PC-3 (cell line): ENCODE measurements at regions not wholly inside any gene's neighbourhood (a gene's known extent, or its start where the extent isn't known, plus 50 kb on each side); places are given as distances from the start of the nearest gene placed in this dataset.

Source experiments
- ATAC-seq: fragments of 200-7000 bp; cut with Tn5 transposase; 2 replicates; pipeline ENCODE4 v1.9.1; 2020; ENCODE audit warnings: mild to moderate bottlenecking, moderate library complexity
- BruUV-seq: library from RNA; stranded (reverse); fragments of 400-500 nt; replicated peaks from 2 replicates; lab custom pipeline; 2021; lab: Mats Ljungman, UMichigan
- CTCF ChIA-PET: fragments of 300-600 bp; sonication (Branson Sonifier 250); formaldehyde crosslinking; loops from one replicate; lab custom pipeline; 2022; ENCODE audit warnings: antibody characterized with exemption; lab: Charles Lee
- POLR2A ChIA-PET: fragments of 300-600 bp; sonication (Branson Sonifier 250); formaldehyde crosslinking; loops from one replicate; lab custom pipeline; 2022; ENCODE audit warnings: antibody characterized with exemption; ENCODE audit not compliant: unreplicated experiment; lab: Charles Lee
- DNase-seq: peaks from one replicate; pipeline ENCODE4 v3.0.0-alpha.2; 2015
- H2AFZ ChIP-seq: fragments of 300-600 bp; sonication (generic); 2 replicates; pipeline ENCODE4 v1.6.0; 2016; ENCODE audit warnings: antibody characterized with exemption, low read length
- H3F3A ChIP-seq: fragments of 300-600 bp; sonication (generic); one replicate; pipeline ENCODE4 v1.6.0; 2017; ENCODE audit warnings: antibody characterized with exemption, low read length, control low read depth, mild to moderate bottlenecking; ENCODE audit not compliant: unreplicated experiment
- H3K27ac ChIP-seq: fragments of 300-600 bp; sonication (generic); 2 replicates; pipeline ENCODE4 v1.5.1; 2016; ENCODE audit warnings: mild to moderate bottlenecking, low read length
- H3K27me3 ChIP-seq: fragments of 300-600 bp; sonication (generic); 2 replicates; pipeline ENCODE4 v1.6.1; 2016; ENCODE audit warnings: low read length, mixed read lengths
- H3K36me3 ChIP-seq: fragments of 300-600 bp; sonication (generic); 2 replicates; pipeline ENCODE4 v1.6.1; 2016; ENCODE audit warnings: low read depth, mixed run types, low read length, mixed read lengths
- H3K4me1 ChIP-seq: fragments of 300-600 bp; sonication (generic); 2 replicates; pipeline ENCODE4 v1.5.1; 2016; ENCODE audit warnings: low read length; ENCODE audit not compliant: insufficient read depth
- H3K4me2 ChIP-seq: fragments of 300-600 bp; sonication (generic); 2 replicates; pipeline ENCODE4 v1.6.0; 2016; ENCODE audit warnings: low read length
- H3K4me3 ChIP-seq: fragments of 300-600 bp; sonication (generic); 2 replicates; pipeline ENCODE4 v1.5.1; 2016; ENCODE audit warnings: mild to moderate bottlenecking, low read length, mixed read lengths
- H3K79me2 ChIP-seq: fragments of 300-600 bp; sonication (generic); 2 replicates; pipeline ENCODE4 v1.6.1; 2017; ENCODE audit warnings: low read length, mixed read lengths
- H3K9ac ChIP-seq: fragments of 300-600 bp; sonication (generic); 2 replicates; pipeline ENCODE4 v1.6.0; 2016; ENCODE audit warnings: mild to moderate bottlenecking, low read length
- H3K9me2 ChIP-seq: fragments of 300-600 bp; sonication (generic); replicated peaks from 2 replicates; pipeline ENCODE4 v1.6.1; 2016; ENCODE audit warnings: mixed run types, low read length, mixed read lengths
- H3K9me3 ChIP-seq: fragments of 300-600 bp; sonication (generic); 2 replicates; pipeline ENCODE4 v1.6.1; 2016; ENCODE audit warnings: low read length, mixed read lengths
- H4K20me1 ChIP-seq: fragments of 300-600 bp; sonication (generic); 2 replicates; pipeline ENCODE4 v1.6.1; 2016; ENCODE audit warnings: low read length, mixed read lengths
- EZH2 ChIP-seq: fragments of 300-600 bp; sonication (generic); IDR thresholded peaks from one replicate; pipeline ENCODE4 v1.6.1; 2017; ENCODE audit warnings: antibody characterized with exemption, mild to moderate bottlenecking, low read length; ENCODE audit not compliant: unreplicated experiment
- EZH2phosphoT487 ChIP-seq: fragments of 300-600 bp; sonication (generic); IDR thresholded peaks from 2 replicates; pipeline ENCODE4 v1.6.1; 2018; ENCODE audit warnings: mild to moderate bottlenecking, antibody characterized with exemption, low read length, borderline replicate concordance
- intact Hi-C: fragments of 100-400 bp; cut with micrococcal nuclease; formaldehyde crosslinking; loops from 2 replicates; pipeline ENCODE4 v1.9.0; 2023
- TF ChIP-seq, protein P1 (sequence below): fragments of 300-600 bp; sonication (generic); conservative IDR thresholded peaks from 2 replicates; pipeline ENCODE4 v1.5.1; 2017; ENCODE audit warnings: antibody characterized with exemption, low read depth, mild to moderate bottlenecking, low read length

DNA sequence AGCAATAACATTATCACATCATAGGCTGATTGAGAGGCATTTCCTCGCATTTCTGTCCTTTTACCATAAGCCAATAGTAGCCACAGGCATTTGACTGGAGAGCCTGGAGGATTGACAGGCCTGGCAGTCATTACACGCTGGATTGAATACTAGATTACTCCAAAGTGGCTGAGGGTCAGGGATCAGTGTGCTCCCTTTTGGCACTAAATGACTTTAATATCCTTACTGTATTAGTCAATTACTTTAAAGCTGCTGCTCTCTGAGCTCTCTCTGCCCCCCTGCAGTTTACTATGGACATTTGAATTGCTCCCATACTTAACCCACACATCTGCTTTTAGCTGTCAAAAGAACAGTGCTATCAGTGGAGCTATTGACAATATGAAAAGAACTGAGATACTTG lies 302.0 kb downstream of the TFEC start:
- Histone ChIP-seq H4K20me1 (no peaks in the 10 kb centered on the region), H3K79me2 (no peaks in the 10 kb centered on the region), H3K9me2 (no peaks in the 10 kb centered on the region), H3K9ac (no peak overlapping the region), H3K9me3 (no peaks in the 10 kb centered on the region), H2AFZ (no peak overlapping the region), H3K36me3 (no peaks in the 10 kb centered on the region), H3K4me2 (no peak overlapping the region), H3F3A (no peaks in the 10 kb centered on the region), H3K27ac (no peak overlapping the region), H3K4me3 (no peak overlapping the region), H3K27me3 (peaks cover 54% of the 10 kb centered on the region), H3K4me1 (no peaks in the 10 kb centered on the region)
- POLR2A ChIA-PET, result no interaction called here
- BruUV-seq, result no TSS peak
- CTCF ChIA-PET, result no interaction called here
- no peak for TF ChIP-seq EZH2
- TF ChIP-seq EZH2phosphoT487, result no peak
- TF ChIP-seq, protein P1, sequence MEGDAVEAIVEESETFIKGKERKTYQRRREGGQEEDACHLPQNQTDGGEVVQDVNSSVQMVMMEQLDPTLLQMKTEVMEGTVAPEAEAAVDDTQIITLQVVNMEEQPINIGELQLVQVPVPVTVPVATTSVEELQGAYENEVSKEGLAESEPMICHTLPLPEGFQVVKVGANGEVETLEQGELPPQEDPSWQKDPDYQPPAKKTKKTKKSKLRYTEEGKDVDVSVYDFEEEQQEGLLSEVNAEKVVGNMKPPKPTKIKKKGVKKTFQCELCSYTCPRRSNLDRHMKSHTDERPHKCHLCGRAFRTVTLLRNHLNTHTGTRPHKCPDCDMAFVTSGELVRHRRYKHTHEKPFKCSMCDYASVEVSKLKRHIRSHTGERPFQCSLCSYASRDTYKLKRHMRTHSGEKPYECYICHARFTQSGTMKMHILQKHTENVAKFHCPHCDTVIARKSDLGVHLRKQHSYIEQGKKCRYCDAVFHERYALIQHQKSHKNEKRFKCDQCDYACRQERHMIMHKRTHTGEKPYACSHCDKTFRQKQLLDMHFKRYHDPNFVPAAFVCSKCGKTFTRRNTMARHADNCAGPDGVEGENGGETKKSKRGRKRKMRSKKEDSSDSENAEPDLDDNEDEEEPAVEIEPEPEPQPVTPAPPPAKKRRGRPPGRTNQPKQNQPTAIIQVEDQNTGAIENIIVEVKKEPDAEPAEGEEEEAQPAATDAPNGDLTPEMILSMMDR, result no peak
- intact Hi-C loops, result no loop called here
- ATAC-seq, result no peak
- no peak for DNase-seq

DNA sequence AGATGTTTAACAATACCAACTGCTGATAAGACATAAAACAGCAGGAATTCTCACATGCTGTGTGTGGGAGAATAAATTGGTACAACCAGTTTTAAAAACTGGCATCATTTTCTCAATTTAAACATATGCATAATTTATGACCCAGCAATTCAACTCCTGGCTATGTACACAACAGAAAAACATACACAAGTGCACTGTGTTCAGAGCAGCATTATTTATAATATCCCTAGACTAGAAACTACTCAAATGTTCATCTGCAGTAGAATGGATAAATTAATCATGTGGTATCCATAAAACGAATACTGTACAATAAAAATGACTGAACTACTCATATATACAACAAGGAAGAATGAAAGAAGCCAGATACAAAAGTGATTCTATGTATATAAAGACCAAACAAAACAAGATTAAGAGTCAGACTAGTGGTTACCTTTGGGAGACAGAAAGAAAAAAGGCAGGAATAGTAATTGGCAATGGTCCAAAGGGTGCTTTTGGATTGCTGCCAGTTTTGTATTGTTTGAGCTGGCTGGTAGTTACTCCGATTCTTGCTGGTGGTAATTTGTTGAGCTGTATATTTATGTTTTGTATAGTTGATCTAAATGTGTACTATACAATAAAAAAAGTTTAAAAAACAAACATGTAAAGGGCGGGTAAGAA lies 306.0 kb downstream of the TFEC start:
- Histone ChIP-seq H3K36me3 (no peaks in the 10 kb centered on the region), H3F3A (no peaks in the 10 kb centered on the region), H3K4me1 (no peaks in the 10 kb centered on the region), H3K27me3 (peaks cover 42% of the 10 kb centered on the region), H3K27ac (no peak overlapping the region), H3K79me2 (no peaks in the 10 kb centered on the region), H3K9me3 (no peaks in the 10 kb centered on the region), H3K9me2 (no peaks in the 10 kb centered on the region), H4K20me1 (no peaks in the 10 kb centered on the region), H3K9ac (no peak overlapping the region), H2AFZ (no peak overlapping the region), H3K4me3 (no peak overlapping the region), H3K4me2 (no peak overlapping the region)
- ChIA-PET POLR2A (interaction anchor here (0.7 kb wide), 1 partner anchor 16 kb away, joined by 6 read pairs; no protein-coding TSS in a partner anchor), CTCF (no interaction called here)
- BruUV-seq, result no TSS peak
- TF ChIP-seq EZH2phosphoT487 (no peak), EZH2 (no peak)
- TF ChIP-seq, protein P1, result no peak
- ATAC-seq (no peak), DNase-seq (peak; percentile 19)
- intact Hi-C loops, result no loop called here

DNA sequence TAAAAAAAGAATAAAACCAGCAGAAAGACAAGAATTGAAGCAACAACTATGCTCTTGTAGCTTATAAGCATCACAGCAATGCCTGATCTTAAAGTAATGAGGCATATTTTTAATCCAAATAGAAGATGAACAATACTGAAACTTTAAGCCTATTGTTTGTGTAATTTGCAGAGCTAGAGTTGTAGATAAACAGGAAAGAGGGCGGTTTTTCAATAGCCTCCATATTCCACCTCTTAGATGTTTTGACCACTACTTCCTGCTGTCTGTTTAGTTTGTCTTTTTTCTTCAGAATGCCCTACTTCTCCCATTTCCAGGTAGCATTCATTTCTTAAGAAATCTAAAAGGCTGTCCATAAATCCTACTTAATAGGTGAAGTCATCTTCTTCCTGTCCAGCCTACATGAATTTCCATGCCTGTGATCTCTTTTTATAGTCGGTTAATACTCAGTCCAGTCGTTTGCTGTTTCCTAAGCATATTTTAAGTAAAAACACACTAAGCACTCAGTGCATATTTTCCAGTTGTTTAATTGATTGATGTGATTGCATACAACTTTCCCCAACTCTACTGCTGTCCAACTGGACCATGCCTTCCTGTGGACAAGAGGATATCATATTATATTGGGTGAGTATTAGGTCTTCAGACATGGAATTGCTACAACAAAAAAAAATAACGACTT lies 308.1 kb downstream of the TFEC start:
- peaks cover 45% of the 10 kb centered on the region for H3K27me3 ChIP-seq
- H3F3A ChIP-seq, result no peaks in the 10 kb centered on the region
- H3K36me3 ChIP-seq, result no peaks in the 10 kb centered on the region
- no peak overlapping the region for H3K4me3 ChIP-seq
- TF ChIP-seq EZH2phosphoT487, result no peak
- TF ChIP-seq, protein P1, result no peak
- no peak for TF ChIP-seq EZH2
- no TSS peak for BruUV-seq
- CTCF ChIA-PET, result no interaction called here
- no peak overlapping the region for H3K9ac ChIP-seq
- H3K27ac ChIP-seq, result no peak overlapping the region
- H4K20me1 ChIP-seq, result no peaks in the 10 kb centered on the region
- no peak overlapping the region for H3K4me2 ChIP-seq
- POLR2A ChIA-PET, result no interaction called here
- no peaks in the 10 kb centered on the region for H3K79me2 ChIP-seq
- no peaks in the 10 kb centered on the region for H3K9me3 ChIP-seq
- H3K9me2 ChIP-seq, result no peaks in the 10 kb centered on the region
- H2AFZ ChIP-seq, result no peak overlapping the region
- ATAC-seq, result no peak
- DNase-seq, result no peak
- intact Hi-C loops, result no loop called here
- no peaks in the 10 kb centered on the region for H3K4me1 ChIP-seq
